Endothelial cell (in vitro differentiated cells): ENCODE measurements at regions not wholly inside any gene's neighbourhood (a gene's known extent, or its start where the extent isn't known, plus 50 kb on each side); places are given as distances from the start of the nearest gene placed in this dataset.

Experiments used
- DNase-seq: peaks from one replicate; pipeline ENCODE4 v3.0.0; 2021; ENCODE audit warnings: low spot score
- H3K27ac Mint-ChIP-seq: one replicate; pipeline ENCODE4 v1.8.0; 2021; ENCODE audit warnings: mixed read lengths, inconsistent platforms; ENCODE audit not compliant: unreplicated experiment
- H3K27me3 Mint-ChIP-seq: one replicate; pipeline ENCODE4 v1.8.0; 2021; ENCODE audit warnings: mild to moderate bottlenecking, moderate library complexity, mixed read lengths, inconsistent platforms; ENCODE audit not compliant: unreplicated experiment
- H3K36me3 Mint-ChIP-seq: one replicate; pipeline ENCODE4 v1.8.0; 2021; ENCODE audit warnings: mild to moderate bottlenecking, low read depth, mixed read lengths, inconsistent platforms; ENCODE audit not compliant: unreplicated experiment
- H3K4me1 Mint-ChIP-seq: one replicate; pipeline ENCODE4 v1.8.0; 2021; ENCODE audit warnings: mild to moderate bottlenecking, mixed read lengths, inconsistent platforms; ENCODE audit not compliant: unreplicated experiment
- H3K4me3 Mint-ChIP-seq: one replicate; pipeline ENCODE4 v1.8.0; 2021; ENCODE audit warnings: mild to moderate bottlenecking, mixed read lengths, inconsistent platforms; ENCODE audit not compliant: unreplicated experiment
- H3K9me3 Mint-ChIP-seq: one replicate; pipeline ENCODE4 v1.8.0; 2021; ENCODE audit warnings: mixed read lengths, inconsistent platforms; ENCODE audit not compliant: unreplicated experiment
- TF ChIP-seq, protein P1 (sequence below): fragments of 200-600 bp; sonication (generic); IDR thresholded peaks from one replicate; pipeline ENCODE4 v1.5.0; 2021; ENCODE audit warnings: antibody characterized with exemption; ENCODE audit not compliant: unreplicated experiment

DNA sequence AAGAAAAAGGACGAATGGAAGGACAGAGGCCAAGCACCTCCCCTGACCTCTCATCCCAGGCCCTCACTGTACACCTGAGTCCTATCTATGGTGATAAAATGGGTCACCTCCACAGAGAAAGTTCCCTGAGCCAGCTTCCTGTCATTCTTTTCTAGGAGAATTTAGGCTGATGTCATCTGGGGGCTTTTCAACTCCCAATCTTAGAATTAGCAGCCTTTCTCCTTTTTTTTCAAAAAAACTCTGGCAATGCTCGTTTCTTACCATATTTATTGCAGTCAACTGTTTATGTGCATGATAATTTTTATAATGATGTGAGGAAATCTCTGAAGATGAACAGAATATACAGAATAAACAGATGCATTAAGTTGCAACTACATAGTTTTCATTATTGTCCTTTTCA, 177.6 kb downstream of the SNAPC1 start:
- no peaks in the 10 kb centered on the region for H3K9me3 Mint-ChIP-seq
- no peak overlapping the region for H3K4me3 Mint-ChIP-seq
- H3K27me3 Mint-ChIP-seq, result peaks cover 2% of the 10 kb centered on the region
- H3K36me3 Mint-ChIP-seq, result no peaks in the 10 kb centered on the region
- peaks cover 10% of the 10 kb centered on the region for H3K4me1 Mint-ChIP-seq
- TF ChIP-seq, protein P1, sequence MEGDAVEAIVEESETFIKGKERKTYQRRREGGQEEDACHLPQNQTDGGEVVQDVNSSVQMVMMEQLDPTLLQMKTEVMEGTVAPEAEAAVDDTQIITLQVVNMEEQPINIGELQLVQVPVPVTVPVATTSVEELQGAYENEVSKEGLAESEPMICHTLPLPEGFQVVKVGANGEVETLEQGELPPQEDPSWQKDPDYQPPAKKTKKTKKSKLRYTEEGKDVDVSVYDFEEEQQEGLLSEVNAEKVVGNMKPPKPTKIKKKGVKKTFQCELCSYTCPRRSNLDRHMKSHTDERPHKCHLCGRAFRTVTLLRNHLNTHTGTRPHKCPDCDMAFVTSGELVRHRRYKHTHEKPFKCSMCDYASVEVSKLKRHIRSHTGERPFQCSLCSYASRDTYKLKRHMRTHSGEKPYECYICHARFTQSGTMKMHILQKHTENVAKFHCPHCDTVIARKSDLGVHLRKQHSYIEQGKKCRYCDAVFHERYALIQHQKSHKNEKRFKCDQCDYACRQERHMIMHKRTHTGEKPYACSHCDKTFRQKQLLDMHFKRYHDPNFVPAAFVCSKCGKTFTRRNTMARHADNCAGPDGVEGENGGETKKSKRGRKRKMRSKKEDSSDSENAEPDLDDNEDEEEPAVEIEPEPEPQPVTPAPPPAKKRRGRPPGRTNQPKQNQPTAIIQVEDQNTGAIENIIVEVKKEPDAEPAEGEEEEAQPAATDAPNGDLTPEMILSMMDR, result no peak
- DNase-seq, result no peak
- no peak overlapping the region for H3K27ac Mint-ChIP-seq

DNA sequence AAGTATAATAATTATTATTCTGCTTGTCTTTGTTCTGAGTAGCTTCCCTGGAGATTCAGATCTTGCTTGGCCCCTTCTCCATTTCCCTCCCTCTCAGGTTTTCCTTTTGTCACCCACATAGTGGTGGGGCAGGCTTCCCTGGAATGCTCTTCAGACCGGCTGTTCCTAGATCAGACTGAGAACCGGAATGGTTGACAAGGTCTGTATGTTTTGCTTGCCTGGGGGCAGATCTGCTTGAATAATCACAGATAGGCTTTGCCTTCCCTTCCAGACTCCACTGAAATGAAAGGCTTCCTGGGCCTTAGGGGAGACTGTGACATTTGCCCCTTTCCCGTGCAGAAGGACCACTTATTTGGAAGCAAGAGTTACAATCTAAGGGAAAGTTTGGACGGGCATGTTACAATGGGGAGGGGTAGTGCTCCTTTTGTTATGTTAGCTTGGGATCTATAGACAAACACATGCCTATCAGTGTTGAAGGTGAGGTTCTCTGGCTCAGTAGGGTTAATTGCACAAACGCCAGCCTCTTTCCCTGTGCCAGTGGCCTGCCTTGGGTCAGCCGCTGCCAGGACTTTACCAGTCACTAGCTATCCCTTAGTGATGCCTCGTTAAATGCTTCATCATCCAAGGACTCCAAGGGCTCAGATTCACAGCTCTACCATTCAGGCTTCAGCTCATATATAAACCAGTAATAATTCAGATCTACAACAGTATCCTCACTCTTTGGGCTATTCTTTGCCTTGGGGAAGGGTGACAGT, 178.6 kb downstream of the SNAPC1 start:
- DNase-seq, result no peak
- Mint-ChIP-seq H3K4me3 (no peak overlapping the region), H3K27ac (no peak overlapping the region), H3K9me3 (no peaks in the 10 kb centered on the region), H3K36me3 (no peaks in the 10 kb centered on the region), H3K4me1 (peaks cover 10% of the 10 kb centered on the region), H3K27me3 (peaks cover 2% of the 10 kb centered on the region)
- TF ChIP-seq, protein P1, result no peak

DNA sequence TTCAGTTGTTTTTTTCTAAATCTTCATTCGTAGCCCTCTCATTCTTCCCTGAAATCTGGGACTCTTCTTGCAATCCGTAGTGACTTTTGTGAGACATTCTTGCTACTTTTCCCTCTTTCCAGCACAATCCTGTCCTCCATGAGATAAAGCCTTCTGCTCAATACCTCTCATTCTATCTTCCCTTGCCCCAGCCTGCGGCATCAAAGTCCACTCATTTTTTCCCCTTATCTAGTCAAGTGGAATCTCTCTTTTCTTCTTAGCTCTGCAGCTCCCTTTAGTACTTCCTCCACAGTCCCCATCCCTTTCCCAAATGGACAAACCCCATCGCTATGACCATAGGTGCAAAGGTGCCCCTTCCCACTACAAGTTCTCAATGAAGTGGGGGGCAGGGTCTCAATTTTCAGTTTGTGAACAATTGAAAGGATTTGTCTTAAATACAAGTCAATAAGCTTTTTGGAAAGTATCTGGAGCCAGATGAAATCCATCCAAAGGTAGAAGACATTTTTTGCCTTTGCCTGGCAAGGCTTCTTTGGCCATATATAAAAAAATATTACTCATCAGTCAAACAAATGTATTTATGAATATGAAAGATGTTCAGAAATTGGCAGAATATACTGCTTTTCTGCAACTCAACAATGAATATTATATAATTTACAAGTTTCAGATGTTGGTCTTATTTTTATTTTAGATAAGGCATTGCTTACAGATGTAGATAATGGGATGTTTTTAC, 179.4 kb downstream of the SNAPC1 start:
- DNase-seq, result no peak
- TF ChIP-seq, protein P1, result no peak
- H3K27ac Mint-ChIP-seq, result no peak overlapping the region
- peaks cover 10% of the 10 kb centered on the region for H3K4me1 Mint-ChIP-seq
- H3K4me3 Mint-ChIP-seq, result no peak overlapping the region
- H3K36me3 Mint-ChIP-seq, result no peaks in the 10 kb centered on the region
- H3K9me3 Mint-ChIP-seq, result no peaks in the 10 kb centered on the region
- peaks cover 2% of the 10 kb centered on the region for H3K27me3 Mint-ChIP-seq

DNA sequence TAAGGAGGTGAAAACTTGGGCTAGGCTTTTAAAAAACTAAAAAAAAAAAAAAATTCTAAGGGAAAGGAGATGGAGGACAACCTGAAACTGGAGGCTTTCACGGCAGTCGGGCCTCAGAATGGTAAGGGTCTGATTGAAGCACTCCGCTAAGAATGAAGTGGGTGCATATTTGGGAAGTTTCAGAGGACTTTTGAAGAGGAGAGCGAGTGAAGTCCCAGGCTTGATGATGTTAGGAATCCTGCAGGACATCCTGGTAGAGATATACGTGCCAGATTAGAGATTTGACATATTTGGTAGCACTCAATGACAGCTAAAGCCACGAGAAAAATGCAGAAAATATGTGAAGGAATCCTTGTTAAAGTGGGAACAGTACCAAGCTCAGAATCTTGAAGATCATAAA, 186.2 kb downstream of the SNAPC1 start:
- no peaks in the 10 kb centered on the region for H3K4me1 Mint-ChIP-seq
- DNase-seq, result no peak
- H3K4me3 Mint-ChIP-seq, result no peak overlapping the region
- peaks cover 2% of the 10 kb centered on the region for H3K27me3 Mint-ChIP-seq
- TF ChIP-seq, protein P1, result no peak
- no peak overlapping the region for H3K27ac Mint-ChIP-seq
- no peaks in the 10 kb centered on the region for H3K9me3 Mint-ChIP-seq
- H3K36me3 Mint-ChIP-seq, result no peaks in the 10 kb centered on the region

DNA sequence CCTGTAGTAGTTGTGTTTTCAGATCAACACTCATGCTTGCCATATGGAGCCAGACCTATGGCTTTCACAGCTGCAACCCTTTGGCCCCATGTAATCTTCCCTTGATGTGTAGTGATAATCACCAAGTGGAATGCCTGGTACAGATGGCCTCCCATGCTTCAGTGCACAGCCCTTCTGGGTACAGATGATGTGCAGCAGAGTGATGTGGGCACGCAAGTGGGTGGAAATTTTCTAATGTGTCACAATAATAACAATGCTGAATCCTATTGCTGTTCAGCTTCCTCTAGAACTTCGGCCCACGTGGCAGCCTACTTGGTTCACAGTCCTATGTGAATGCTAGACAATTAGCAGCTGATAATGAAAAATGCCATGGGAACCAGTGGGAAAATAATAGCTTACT, 188.1 kb downstream of the SNAPC1 start:
- TF ChIP-seq, protein P1, result no peak
- Mint-ChIP-seq H3K27me3 (no peaks in the 10 kb centered on the region), H3K36me3 (no peaks in the 10 kb centered on the region), H3K27ac (no peak overlapping the region), H3K4me3 (no peak overlapping the region), H3K4me1 (no peaks in the 10 kb centered on the region), H3K9me3 (no peaks in the 10 kb centered on the region)
- no peak for DNase-seq
